LNCaP clone FGC (cell line): ENCODE measurements at regions not wholly inside any gene's neighbourhood (a gene's known extent, or its start where the extent isn't known, plus 50 kb on each side); places are given as distances from the start of the nearest gene placed in this dataset.

Experiments used
- DNase-seq: peaks from one replicate; pipeline ENCODE4 v3.0.0-alpha.2; 2011; ENCODE audit warnings: low read depth
- H3K4me3 ChIP-seq: 2 replicates; pipeline ENCODE4 v1.5.1; 2011; ENCODE audit warnings: mild to moderate bottlenecking, low read depth, low read length, control low read depth
- CTCF ChIP-seq: IDR thresholded peaks from 2 replicates; pipeline ENCODE4 v1.5.1; 2012; ENCODE audit warnings: mild to moderate bottlenecking; ENCODE audit not compliant: control insufficient read depth, insufficient read depth; ENCODE audit errors: extremely low read depth

DNA sequence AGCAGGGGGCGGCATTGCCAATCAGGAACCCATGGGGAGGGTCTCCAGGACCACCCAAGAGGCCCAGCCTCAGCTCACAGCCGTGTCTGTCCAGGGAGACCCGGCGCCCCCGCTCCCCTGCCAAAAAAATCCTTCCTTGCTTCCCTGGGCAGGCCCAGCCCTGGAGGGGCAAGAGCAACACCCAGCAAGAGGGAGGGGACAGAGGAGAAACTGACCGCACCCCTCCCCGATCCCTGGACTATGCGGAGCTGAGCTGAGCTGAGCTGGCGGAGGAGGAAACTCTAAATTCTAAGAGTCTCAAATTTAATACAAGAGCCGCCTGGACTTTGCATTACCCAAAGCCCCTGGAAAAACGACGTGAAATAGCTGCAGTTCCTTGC, 52.0 kb upstream of the SHISAL1 start:
- no peak for TF ChIP-seq CTCF
- no peak for DNase-seq
- H3K4me3 ChIP-seq = no peak overlapping the region

GRCh38 chr22:44363980-44364750, 51.4 kb upstream of the SHISAL1 start:
- no peak for DNase-seq
- TF ChIP-seq CTCF = no peak
- H3K4me3 ChIP-seq = no peak overlapping the region

DNA sequence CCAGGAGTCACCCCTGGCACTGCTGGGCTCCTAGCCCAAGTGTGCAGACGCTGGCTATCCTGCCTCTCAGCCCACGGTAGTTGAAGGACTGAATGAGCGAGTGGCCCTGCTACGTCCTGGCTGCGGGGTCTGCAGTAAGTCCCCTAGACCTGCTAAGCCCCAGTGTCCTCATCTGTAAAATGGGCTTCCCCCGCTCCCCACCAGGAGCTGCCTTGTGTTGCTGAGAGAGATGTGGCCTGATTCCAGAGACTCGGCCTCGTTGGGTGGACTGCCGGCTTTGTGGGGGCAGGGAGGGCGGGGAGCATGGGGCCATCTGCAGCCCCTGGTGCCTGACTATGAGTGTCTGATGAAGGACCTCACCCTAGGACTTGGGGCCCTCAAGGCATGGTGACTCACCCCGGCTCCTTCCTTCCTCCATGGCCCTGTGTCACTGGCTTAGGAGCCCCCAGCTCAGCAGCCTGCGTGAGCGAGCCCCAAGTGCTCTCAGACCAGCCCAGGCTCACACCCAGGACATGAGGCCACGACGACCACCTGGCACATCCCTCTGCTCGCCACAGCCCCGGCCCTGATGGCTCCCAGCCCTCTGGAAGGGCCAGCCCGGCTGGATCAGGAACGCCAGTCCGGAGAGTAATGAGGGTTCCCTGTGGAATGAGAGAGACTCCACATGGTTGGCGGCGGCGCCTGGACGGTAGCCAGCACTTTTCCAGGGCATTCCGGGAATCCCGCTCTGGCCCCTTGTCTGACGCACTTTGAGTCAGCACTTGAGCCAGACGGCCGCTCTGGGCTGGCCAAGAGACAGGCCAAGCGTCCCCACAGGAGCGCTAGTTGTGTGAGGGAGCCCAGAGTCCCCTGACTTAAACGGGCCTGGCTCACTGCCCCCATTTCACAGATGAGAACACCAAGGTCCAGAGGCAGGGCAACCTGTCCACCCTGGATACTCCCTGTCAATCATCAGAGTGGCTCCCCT, 50.5 kb upstream of the SHISAL1 start:
- no peak for DNase-seq
- no peak for TF ChIP-seq CTCF
- no peak overlapping the region for H3K4me3 ChIP-seq

DNA sequence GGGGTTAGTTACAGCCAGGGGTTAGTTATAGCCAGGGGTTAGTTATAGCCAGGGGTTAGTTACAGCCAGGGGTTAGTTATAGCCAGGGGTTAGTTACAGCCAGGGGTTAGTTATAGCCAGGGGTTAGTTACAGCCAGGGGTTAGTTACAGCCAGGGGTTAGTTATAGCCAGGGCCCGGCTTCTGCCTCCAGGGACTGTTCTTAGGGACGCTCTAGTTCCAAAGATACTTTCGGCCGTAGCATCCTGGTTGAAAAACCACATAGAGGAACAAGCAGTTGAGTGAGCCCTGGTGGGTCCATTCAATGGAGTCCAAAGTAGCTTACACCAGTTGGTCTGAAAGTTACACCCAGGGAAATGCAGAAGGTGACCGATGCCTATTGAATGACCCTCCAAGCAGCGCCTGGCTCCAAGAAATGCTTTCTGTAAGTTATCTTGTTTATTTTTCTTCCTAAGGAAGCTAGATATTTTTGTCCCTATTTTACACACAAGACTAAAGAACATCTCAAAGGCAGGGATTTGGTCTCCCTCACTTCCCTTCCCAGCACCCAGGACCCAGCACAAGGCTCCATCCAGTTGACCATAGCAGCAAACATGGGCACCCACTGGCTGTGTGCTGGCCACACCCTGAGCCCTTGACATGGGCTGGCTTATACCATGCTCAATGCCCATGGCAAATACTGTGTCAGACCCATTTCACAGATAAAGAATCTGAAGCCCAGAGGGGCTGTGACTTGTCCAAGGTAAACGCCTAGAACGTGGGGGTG, 49.7 kb upstream of the SHISAL1 start:
- no peak for TF ChIP-seq CTCF
- no peak overlapping the region for H3K4me3 ChIP-seq
- no peak for DNase-seq
